ENCODE measurements at regions not wholly inside any gene's neighbourhood (a gene's known extent, or its start where the extent isn't known, plus 50 kb on each side); places are given as distances from the start of the nearest gene placed in this dataset.
"Not testable (repeated sequence)": the region's sequence is repeated elsewhere in the genome, so short reads cannot be mapped to it uniquely, and the experiment has no call there.

- DNase-seq = no peak
These were observed 1230.3 kb downstream of the DIAPH3 start for GRCh38 chr13:58933475-58933874.

GRCh38 chr13:58935689-58936088, 1228.0 kb downstream of the DIAPH3 start:
- DNase-seq = no peak

DNA sequence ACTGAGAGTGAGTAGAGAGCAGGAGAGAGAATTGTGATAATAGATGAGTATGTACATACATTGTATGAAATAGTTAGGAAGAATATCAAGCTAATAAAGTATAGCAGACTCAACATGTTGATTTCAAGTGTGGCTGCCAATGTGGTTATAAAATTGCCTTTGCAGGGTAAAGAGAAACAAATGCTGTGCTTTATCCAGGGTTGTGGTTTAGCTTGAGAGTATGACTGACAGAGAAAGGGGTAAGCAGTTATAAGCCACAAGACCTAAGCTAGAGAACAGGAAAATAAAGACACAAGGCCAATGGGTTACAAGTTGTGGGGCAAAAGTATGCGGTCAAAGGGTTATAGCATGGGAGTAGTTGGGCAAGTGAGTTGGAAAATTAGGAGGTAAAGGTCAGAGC, 1217.5 kb downstream of the DIAPH3 start:
- no peak for DNase-seq

DNA sequence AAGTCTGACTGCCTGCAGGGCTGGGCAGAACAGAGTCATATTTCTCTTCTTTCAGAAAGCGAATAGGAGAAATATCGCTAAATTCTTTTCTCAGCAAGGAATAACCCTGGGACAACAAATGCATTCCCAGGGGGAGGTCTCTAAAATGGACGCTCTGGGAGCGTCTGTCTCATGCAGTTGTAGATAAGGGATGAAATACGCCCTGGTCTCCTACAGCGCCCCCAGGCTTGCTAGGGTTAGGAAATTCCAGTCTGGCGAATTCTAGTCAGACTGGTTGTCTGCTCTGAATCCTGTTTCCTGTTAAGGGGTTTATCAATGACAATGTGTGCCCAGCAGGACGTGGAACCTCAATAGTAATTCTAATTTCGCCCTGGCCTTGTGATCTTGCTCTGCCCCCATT, 1214.1 kb downstream of the DIAPH3 start:
- no peak for DNase-seq

DNA sequence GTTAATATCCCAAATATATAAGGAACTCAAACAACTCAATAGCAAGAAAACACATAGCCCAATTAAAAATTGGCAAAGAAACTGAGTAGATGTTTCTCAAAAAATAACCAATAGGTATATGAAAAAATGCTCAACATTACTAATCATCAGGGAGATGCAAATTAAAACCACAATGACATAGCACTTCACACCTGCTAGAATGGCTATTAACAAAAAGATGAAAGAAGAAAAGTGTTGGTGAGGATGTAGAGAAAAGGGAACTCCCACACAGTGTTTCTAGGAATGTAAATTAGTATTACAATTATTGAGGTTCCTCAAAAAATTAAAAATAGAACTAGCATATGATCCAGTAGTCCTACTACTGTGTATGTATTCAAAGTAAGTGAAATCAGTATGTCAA, 1212.8 kb downstream of the DIAPH3 start:
- DNase-seq = no peak

DNA sequence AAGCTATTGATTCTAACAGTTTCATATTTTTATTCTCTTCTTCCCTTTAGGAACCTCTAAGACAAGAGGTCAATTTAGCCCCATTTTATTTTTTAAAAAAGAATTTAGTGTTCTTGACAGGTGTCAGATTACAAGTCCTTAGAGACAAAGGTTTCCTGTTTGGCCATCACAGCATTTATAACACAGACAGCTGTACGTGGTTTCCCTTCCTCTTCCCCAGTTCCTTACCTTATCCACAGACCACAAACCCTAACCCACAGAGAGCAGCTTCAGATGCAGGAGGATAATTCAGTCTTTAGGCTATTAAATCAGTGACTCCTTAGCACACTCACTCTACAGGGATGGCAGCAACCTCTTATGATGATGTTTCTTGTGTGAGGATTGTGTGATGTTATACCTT, 1210.1 kb downstream of the DIAPH3 start:
- no peak for DNase-seq

- no peak for DNase-seq
These were observed 1208.0 kb downstream of the DIAPH3 start for GRCh38 chr13:58955546-58956385.

- not testable (repeated sequence) for DNase-seq
These were observed 1205.6 kb downstream of the DIAPH3 start for GRCh38 chr13:58958097-58958496.

GRCh38 chr13:58960888-58961287, 1202.8 kb downstream of the DIAPH3 start:
- no peak for DNase-seq

- DNase-seq = peak; percentile 3
These were observed 1200.4 kb downstream of the DIAPH3 start for GRCh38 chr13:58963321-58963720.

DNA sequence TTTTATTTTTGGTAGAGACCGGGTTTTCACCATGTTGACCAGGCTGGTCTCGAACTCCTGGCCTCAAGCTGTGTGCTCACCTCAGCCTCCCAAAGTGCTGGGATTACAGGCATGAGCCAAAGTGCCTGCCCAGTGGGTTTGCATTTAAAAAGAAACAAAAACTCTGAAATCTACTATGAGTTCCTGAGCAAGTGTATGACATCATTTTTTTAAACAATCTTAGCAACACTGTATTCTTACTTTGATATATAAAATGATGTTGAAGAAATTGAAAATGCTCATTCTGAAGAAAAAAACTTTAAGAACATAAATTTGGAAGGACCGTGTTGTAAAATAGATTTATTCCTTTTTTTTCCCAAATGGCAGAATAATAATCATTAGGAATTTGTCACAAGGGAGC, 1199.7 kb downstream of the DIAPH3 start:
- DNase-seq = no peak

DNA sequence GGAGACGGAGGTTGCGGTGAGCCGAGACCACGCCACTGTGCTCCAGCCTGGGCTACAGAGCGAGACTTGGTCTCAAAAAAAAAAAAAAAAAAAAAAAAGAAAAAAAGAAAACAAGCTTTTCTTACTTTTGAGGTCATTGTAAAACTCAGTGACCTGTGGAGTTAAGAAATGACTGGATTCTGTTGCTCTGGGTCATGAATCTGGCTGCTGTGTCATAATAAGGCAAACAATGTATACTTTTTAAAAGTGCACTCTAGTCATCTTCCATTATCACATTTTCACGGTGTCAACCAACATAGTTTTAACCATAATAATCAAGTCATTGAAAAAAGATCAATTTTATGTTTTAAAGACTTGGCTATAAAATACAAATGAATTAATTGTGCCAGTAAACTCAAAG, 1186.6 kb downstream of the DIAPH3 start:
- DNase-seq = no peak

- no peak for DNase-seq
These were observed 1185.4 kb downstream of the DIAPH3 start for GRCh38 chr13:58978331-58978730.

DNA sequence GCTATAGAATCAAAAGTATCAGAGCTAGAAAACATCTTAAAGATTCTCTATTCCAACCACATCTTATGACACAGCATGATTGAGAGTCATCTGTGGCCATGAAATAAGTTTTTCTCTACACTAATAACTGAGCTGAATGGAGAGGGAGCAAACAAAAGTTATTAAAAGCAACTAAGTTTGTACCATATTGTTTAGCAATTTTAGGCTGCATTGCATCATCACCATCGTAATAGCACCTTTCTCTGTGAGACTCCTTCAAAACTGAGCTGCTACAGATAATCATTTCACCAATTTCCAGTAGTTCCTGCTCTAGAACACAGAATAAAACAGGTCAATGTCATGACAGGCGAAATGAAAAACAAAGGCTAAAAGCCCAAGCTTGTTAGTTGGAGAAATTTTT, 1183.9 kb downstream of the DIAPH3 start:
- DNase-seq = no peak

GRCh38 chr13:58985845-58986244, 1177.9 kb downstream of the DIAPH3 start:
- DNase-seq = no peak

- no peak for DNase-seq
These were observed 1174.2 kb downstream of the DIAPH3 start for GRCh38 chr13:58989556-58989955.

GRCh38 chr13:58991826-58992477, 1171.8 kb downstream of the DIAPH3 start:
- DNase-seq = no peak

DNA sequence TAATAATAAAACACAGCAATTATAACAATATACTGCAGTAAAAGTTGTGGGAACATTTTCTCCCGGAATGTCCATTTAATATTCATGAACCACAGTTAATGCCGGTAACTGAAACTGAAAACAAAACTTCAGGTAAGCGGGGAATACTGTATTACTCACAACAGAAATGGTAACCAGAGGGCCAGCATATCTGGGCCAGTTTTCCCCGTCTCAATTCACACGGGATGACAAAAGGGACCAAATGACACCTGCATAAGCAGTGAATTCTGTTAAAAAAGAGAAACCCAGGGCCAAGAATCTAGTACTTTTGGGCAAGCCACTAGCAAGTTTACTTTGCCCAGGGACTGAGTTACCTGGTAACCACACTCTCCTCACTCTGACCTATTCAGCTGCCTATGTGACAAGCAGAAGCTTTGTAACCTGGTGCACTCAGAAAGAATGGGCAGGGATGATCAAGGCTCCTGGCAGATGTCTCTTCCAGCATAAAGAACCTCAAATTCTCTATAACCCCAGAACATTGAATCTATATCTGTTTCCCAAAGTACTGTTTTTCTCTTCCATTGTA, 1171.2 kb downstream of the DIAPH3 start:
- no peak for DNase-seq

DNA sequence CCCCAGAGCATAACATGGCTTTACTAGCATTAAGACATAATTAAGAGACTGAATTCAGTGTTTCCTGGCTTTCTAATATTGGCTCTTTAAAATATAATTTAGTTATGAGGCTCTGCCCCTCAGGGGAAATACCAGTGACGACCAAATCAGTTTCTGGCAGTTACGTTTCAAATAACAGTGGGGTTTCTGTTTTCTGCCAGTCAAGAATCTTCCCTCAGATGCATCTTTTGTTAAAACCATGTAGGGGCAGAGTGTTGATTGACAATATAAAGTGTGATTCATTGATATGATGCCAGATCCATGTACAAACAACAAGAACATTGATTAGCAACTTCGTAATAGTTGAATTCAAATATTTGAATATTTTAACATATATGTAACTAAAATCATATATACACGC, 1169.7 kb downstream of the DIAPH3 start:
- DNase-seq = no peak

DNA sequence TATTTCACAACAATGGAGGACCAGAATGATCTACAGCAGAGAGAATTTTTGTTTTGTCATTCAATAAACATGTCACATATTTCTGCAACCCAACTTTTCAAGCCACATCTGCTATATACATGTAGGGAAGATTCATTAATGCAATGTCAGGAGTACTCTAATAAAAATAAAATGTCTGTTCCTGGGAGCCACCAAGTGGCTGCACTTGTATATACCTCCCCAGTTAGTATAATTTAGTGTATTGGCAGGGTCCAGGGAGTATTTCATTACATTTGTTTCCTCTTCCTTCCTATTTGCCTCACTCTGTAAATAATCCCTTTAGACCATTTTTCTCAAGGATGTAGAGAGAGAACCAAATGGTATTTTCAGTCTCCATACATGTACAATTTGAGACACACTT, 1169.0 kb downstream of the DIAPH3 start:
- no peak for DNase-seq

- no peak for DNase-seq
These were observed 1165.0 kb downstream of the DIAPH3 start for GRCh38 chr13:58998716-58999115.

GRCh38 chr13:58999851-59000250, 1163.9 kb downstream of the DIAPH3 start:
- no peak for DNase-seq

GRCh38 chr13:59000770-59001169, 1163.0 kb downstream of the DIAPH3 start:
- no peak for DNase-seq

GRCh38 chr13:59012731-59013130, 1151.0 kb downstream of the DIAPH3 start:
- DNase-seq = no peak

Data from NCI-H226 (cell line).